GM12875 (cell line): ENCODE measurements at regions not wholly inside any gene's neighbourhood (a gene's known extent, or its start where the extent isn't known, plus 50 kb on each side); places are given as distances from the start of the nearest gene placed in this dataset.
"Not testable (repeated sequence)": the region's sequence is repeated elsewhere in the genome, so short reads cannot be mapped to it uniquely, and the experiment has no call there.

Experiments
- H3K4me3 ChIP-seq: one replicate; pipeline ENCODE4 v1.5.1; 2011; ENCODE audit warnings: low read depth, low read length, control low read depth
- CTCF ChIP-seq: IDR thresholded peaks from 2 replicates; pipeline ENCODE4 v1.5.1; 2011; ENCODE audit warnings: low read depth, mild to moderate bottlenecking, control low read depth, inconsistent platforms, low read length, moderate library complexity, borderline replicate concordance; ENCODE audit not compliant: insufficient read depth

GRCh38 chr18:8517276-8517675 lies 92.0 kb upstream of the RAB12 start:
- no peak for TF ChIP-seq CTCF
- no peak overlapping the region for H3K4me3 ChIP-seq

- H3K4me3 ChIP-seq: no peak overlapping the region
- no peak for TF ChIP-seq CTCF
Measured at GRCh38 chr18:8519102-8519501, 90.1 kb upstream of the RAB12 start.

- H3K4me3 ChIP-seq: no peak overlapping the region
- TF ChIP-seq CTCF: no peak
Measured at GRCh38 chr18:8520266-8520665, 89.0 kb upstream of the RAB12 start.

- no peak for TF ChIP-seq CTCF
- H3K4me3 ChIP-seq: no peak overlapping the region
Measured at GRCh38 chr18:8522756-8523155, 86.5 kb upstream of the RAB12 start.

GRCh38 chr18:8525692-8526091 lies 83.5 kb upstream of the RAB12 start:
- TF ChIP-seq CTCF: 0 out of 2 replicates have a peak, but pooled peaks have one; percentile 11
- H3K4me3 ChIP-seq: no peak overlapping the region

GRCh38 chr18:8526332-8526731 lies 82.9 kb upstream of the RAB12 start:
- H3K4me3 ChIP-seq: no peak overlapping the region
- TF ChIP-seq CTCF: no peak

GRCh38 chr18:8529609-8530008 lies 79.6 kb upstream of the RAB12 start:
- TF ChIP-seq CTCF: no peak
- no peak overlapping the region for H3K4me3 ChIP-seq

- not testable (repeated sequence) for H3K4me3 ChIP-seq
Measured at GRCh38 chr18:8531084-8531483, 78.2 kb upstream of the RAB12 start.
